IMR-90 (cell line): ENCODE measurements at regions not wholly inside any gene's neighbourhood (a gene's known extent, or its start where the extent isn't known, plus 50 kb on each side); places are given as distances from the start of the nearest gene placed in this dataset.

Experiments
- ATAC-seq: fragments of 200-7000 bp; cut with Tn5 transposase; 2 replicates; pipeline ENCODE4 v1.9.1; 2020; ENCODE audit warnings: low read depth, mild to moderate bottlenecking, moderate library complexity
- BruUV-seq: library from RNA; stranded (reverse); fragments of 400-500 nt; replicated peaks from 2 replicates; lab custom pipeline; 2021; lab: Mats Ljungman, UMichigan
- CTCF ChIA-PET: fragments of 300-600 bp; formaldehyde crosslinking; extraction: SDS; loops from one replicate; lab custom pipeline; 2021; ENCODE audit warnings: antibody characterized with exemption; lab: Yijun Ruan, JAX
- POLR2A ChIA-PET: fragments of 300-600 bp; sonication (Branson Sonifier 250); formaldehyde crosslinking; loops from one replicate; lab custom pipeline; 2022; ENCODE audit warnings: antibody characterized with exemption; ENCODE audit not compliant: unreplicated experiment; lab: Charles Lee
- DNase-seq: peaks from one replicate; pipeline ENCODE4 v3.0.0; 2013
- H2AFZ ChIP-seq: replicated peaks from 2 replicates; pipeline ENCODE3; 2013; ENCODE audit warnings: low read length, mild to moderate bottlenecking; ENCODE audit not compliant: poor library complexity
- H2AK5ac ChIP-seq: 2 replicates; pipeline ENCODE4 v1.6.1; 2013; ENCODE audit warnings: low read depth, low read length, inconsistent platforms
- H2AK9ac ChIP-seq: replicated peaks from 2 replicates; pipeline ENCODE3; 2013; ENCODE audit warnings: mild to moderate bottlenecking, low read depth, low read length, moderate library complexity; ENCODE audit not compliant: poor library complexity
- H2BK120ac ChIP-seq: 2 replicates; pipeline ENCODE4 v1.6.1; 2013; ENCODE audit warnings: low read depth, low read length, inconsistent platforms
- H2BK15ac ChIP-seq: 3 replicates; pipeline ENCODE4 v1.6.1; 2013; ENCODE audit warnings: low read depth, low read length, inconsistent platforms
- H2BK20ac ChIP-seq: 2 replicates; pipeline ENCODE4 v1.6.1; 2013; ENCODE audit warnings: low read depth, mild to moderate bottlenecking, inconsistent platforms, low read length, moderate library complexity
- H2BK5ac ChIP-seq: 2 replicates; pipeline ENCODE4 v1.6.1; 2013; ENCODE audit warnings: mild to moderate bottlenecking, low read depth, low read length, inconsistent platforms; ENCODE audit not compliant: poor library complexity, severe bottlenecking
- H3K14ac ChIP-seq: replicated peaks from 2 replicates; pipeline ENCODE4 v1.6.1; 2013; ENCODE audit warnings: low read depth, low read length, inconsistent platforms
- H3K18ac ChIP-seq: 2 replicates; pipeline ENCODE4 v1.6.1; 2013; ENCODE audit warnings: low read depth, low read length, control low read depth
- H3K23ac ChIP-seq: 2 replicates; pipeline ENCODE4 v1.6.1; 2013; ENCODE audit warnings: low read depth, low read length, inconsistent platforms
- H3K27ac ChIP-seq: 2 replicates; pipeline ENCODE4 v1.5.1; 2013; ENCODE audit warnings: mild to moderate bottlenecking, control low read depth, low read length; ENCODE audit not compliant: insufficient read depth
- H3K27me3 ChIP-seq: 2 replicates; pipeline ENCODE4 v1.6.1; 2013; ENCODE audit warnings: low read length; ENCODE audit not compliant: control insufficient read depth, insufficient read depth
- H3K36me3 ChIP-seq: 2 replicates; pipeline ENCODE4 v1.6.1; 2013; ENCODE audit warnings: low read length, mixed read lengths; ENCODE audit not compliant: control insufficient read depth, insufficient read depth
- H3K4ac ChIP-seq: 2 replicates; pipeline ENCODE4 v1.6.1; 2013; ENCODE audit warnings: low read depth, low read length, inconsistent platforms
- H3K4me1 ChIP-seq: 2 replicates; pipeline ENCODE4 v1.6.1; 2013; ENCODE audit warnings: low read length, mixed read lengths; ENCODE audit not compliant: control insufficient read depth, insufficient read depth
- H3K4me2 ChIP-seq: 2 replicates; pipeline ENCODE4 v1.6.1; 2013; ENCODE audit warnings: low read depth, mild to moderate bottlenecking, control low read depth, low read length, moderate library complexity
- H3K4me3 ChIP-seq: 2 replicates; pipeline ENCODE4 v1.5.1; 2013; ENCODE audit warnings: low read depth, mild to moderate bottlenecking, control low read depth, low read length, moderate library complexity; ENCODE audit not compliant: insufficient read depth
- H3K56ac ChIP-seq: 2 replicates; pipeline ENCODE4 v1.6.1; 2013; ENCODE audit warnings: low read length, inconsistent platforms; ENCODE audit not compliant: insufficient read depth; ENCODE audit errors: extremely low read depth
- H3K79me1 ChIP-seq, 2 experiments: 2 replicates each; pipeline ENCODE4 v1.6.1; 2013; ENCODE audit warnings: low read length in 2 of 2, inconsistent platforms in 1 of 2, low read depth in 1 of 2
- H3K9ac ChIP-seq: 2 replicates; pipeline ENCODE4 v1.6.1; 2013; ENCODE audit warnings: low read depth, low read length, control low read depth
- H3K9me1 ChIP-seq: 2 replicates; pipeline ENCODE4 v1.6.1; 2013; ENCODE audit warnings: low read length, inconsistent platforms; ENCODE audit not compliant: insufficient read depth
- H3K9me3 ChIP-seq: 2 replicates; pipeline ENCODE4 v1.6.1; 2013; ENCODE audit warnings: low read length; ENCODE audit not compliant: control insufficient read depth, insufficient read depth
- H4K20me1 ChIP-seq: 2 replicates; pipeline ENCODE4 v1.6.1; 2013; ENCODE audit warnings: low read length, inconsistent platforms; ENCODE audit not compliant: insufficient read depth
- H4K5ac ChIP-seq: 2 replicates; pipeline ENCODE4 v1.6.1; 2013; ENCODE audit warnings: mild to moderate bottlenecking, low read depth, low read length, control low read depth
- H4K8ac ChIP-seq, 2 experiments: 2 replicates each; pipeline ENCODE4 v1.6.1; 2013; ENCODE audit warnings: low read depth in 2 of 2, low read length in 2 of 2, control low read depth in 1 of 2, inconsistent platforms in 1 of 2
- H4K91ac ChIP-seq: 2 replicates; pipeline ENCODE4 v1.6.1; 2013; ENCODE audit warnings: low read depth, low read length, inconsistent platforms; ENCODE audit not compliant: insufficient read depth
- CHD1 ChIP-seq: IDR thresholded peaks from 2 replicates; pipeline ENCODE4 v1.6.1; 2012; ENCODE audit warnings: low read depth, low read length, improper control_type of control experiment
- MXI1 ChIP-seq: IDR thresholded peaks from 2 replicates; pipeline ENCODE4 v1.6.1; 2012; ENCODE audit warnings: low read depth, mild to moderate bottlenecking, low read length, moderate library complexity, borderline replicate concordance
- POLR2A ChIP-seq: IDR thresholded peaks from 2 replicates; pipeline ENCODE4 v1.6.1; 2012; ENCODE audit warnings: mild to moderate bottlenecking, low read depth, low read length
- RAD21 ChIP-seq: IDR thresholded peaks from 2 replicates; pipeline ENCODE4 v1.6.1; 2012; ENCODE audit warnings: low read length, improper control_type of control experiment
- USF2 ChIP-seq: fragments of 150-350 bp; IDR thresholded peaks from 2 replicates; pipeline ENCODE4 v1.6.1; 2017; ENCODE audit warnings: mild to moderate bottlenecking, antibody characterized with exemption, low read length, low read depth
- WGBS, 2 experiments: methylation state at CpG; one replicate each; pipeline versions ENCODE4 v1.1.5 to v1.1.7; 2013; ENCODE audit warnings: missing lambda C conversion rate in 2 of 2; ENCODE audit not compliant: insufficient read length in 1 of 2; ENCODE audit errors: extremely low coverage in 2 of 2; 5-methylcytosine and 5-hydroxymethylcytosine counted together
- dilution Hi-C: fragments of 300-500 bp; cut with HindIII; formaldehyde crosslinking; loops from one replicate; pipeline ENCODE4 v1.14.3; 2018; ENCODE audit warnings: low sequenced_read_pairs; ENCODE audit not compliant: unreplicated experiment
- in situ Hi-C: fragments of 300-500 bp; cut with MboI; formaldehyde crosslinking; loops from 3 replicates; pipeline ENCODE4 v1.14.3; 2019; ENCODE audit warnings: low sequenced_read_pairs, inconsistent platforms, mixed read lengths
- intact Hi-C: fragments of 100-400 bp; cut with micrococcal nuclease; formaldehyde crosslinking; loops from 2 replicates; pipeline ENCODE4 v1.10.0; 2022

- Histone ChIP-seq H2BK120ac (no peak overlapping the region), H4K20me1 (no peaks in the 10 kb centered on the region), H3K9me3 (no peaks in the 10 kb centered on the region), H4K91ac (no peak overlapping the region), H3K9me1 (no peaks in the 10 kb centered on the region), H3K4me2 (no peak overlapping the region), H3K23ac (no peak overlapping the region), H3K18ac (no peak overlapping the region), H2BK5ac (no peak overlapping the region), H3K27ac (no peak overlapping the region), H3K36me3 (no peaks in the 10 kb centered on the region), H2AFZ (no peak overlapping the region), H3K56ac (no peak overlapping the region), H3K4me3 (no peak overlapping the region), H3K14ac (no peak overlapping the region), H2AK5ac (no peak overlapping the region), H3K4ac (no peak overlapping the region), H2BK20ac (no peak overlapping the region), H3K27me3 (no peaks in the 10 kb centered on the region), H2BK15ac (no peak overlapping the region), H3K4me1 (no peaks in the 10 kb centered on the region), H4K5ac (no peak overlapping the region), H2AK9ac (no peak overlapping the region), H3K9ac (no peak overlapping the region), H3K79me1 (no peaks in the 10 kb centered on the region), H4K8ac (no peak overlapping the region)
- ChIA-PET CTCF (no interaction called here), POLR2A (no interaction called here)
- BruUV-seq: no TSS peak
- no peak for ATAC-seq
- intact Hi-C loops: no loop called here
- in situ Hi-C loops: no loop called here
- no peak for DNase-seq
- WGBS, 2 experiments: 40% methylated on average over 1 of the region's 5 CpGs; no CpG with 5 or more reads in 1 of the 2 experiments
- dilution Hi-C loops: no loop called here
- TF ChIP-seq RAD21 (no peak), POLR2A (no peak), CHD1 (no peak), MXI1 (no peak), USF2 (no peak)
These were observed 246.6 kb upstream of the IRS2 start for GRCh38 chr13:110032969-110033368.
